Karpas-422 (cell line): ENCODE measurements at regions not wholly inside any gene's neighbourhood (a gene's known extent, or its start where the extent isn't known, plus 50 kb on each side); places are given as distances from the start of the nearest gene placed in this dataset.

ENCODE experiments used
- DNase-seq: peaks from one replicate; pipeline ENCODE4 v3.0.0-alpha.2; 2015
- H2AFZ ChIP-seq: fragments of 200-600 bp; sonication (generic); 2 replicates; pipeline ENCODE4 v1.6.1; 2014; ENCODE audit warnings: antibody characterized with exemption, low read length, mixed read lengths
- H3K27ac ChIP-seq: fragments of 200-600 bp; sonication (generic); 2 replicates; pipeline ENCODE4 v1.5.1; 2014; ENCODE audit warnings: mild to moderate bottlenecking, low read length, moderate library complexity
- H3K27me3 ChIP-seq: fragments of 200-600 bp; sonication (generic); 2 replicates; pipeline ENCODE4 v1.6.1; 2014; ENCODE audit warnings: low read length, mixed read lengths
- H3K36me3 ChIP-seq: fragments of 200-600 bp; sonication (generic); 2 replicates; pipeline ENCODE4 v1.6.1; 2014; ENCODE audit warnings: low read length, mixed read lengths; ENCODE audit not compliant: insufficient read depth
- H3K4me1 ChIP-seq: fragments of 200-600 bp; sonication (generic); 2 replicates; pipeline ENCODE4 v1.6.1; 2014; ENCODE audit warnings: mild to moderate bottlenecking, low read length, mixed read lengths
- H3K4me2 ChIP-seq: fragments of 200-600 bp; sonication (generic); 2 replicates; pipeline ENCODE4 v1.6.1; 2014; ENCODE audit warnings: low read length, low read depth, mild to moderate bottlenecking; ENCODE audit not compliant: poor library complexity, severe bottlenecking
- H3K4me3 ChIP-seq: fragments of 200-600 bp; sonication (generic); 2 replicates; pipeline ENCODE4 v1.5.1; 2014; ENCODE audit warnings: mild to moderate bottlenecking, antibody characterized with exemption, low read length, mixed read lengths
- H3K79me2 ChIP-seq: fragments of 200-600 bp; sonication (generic); 2 replicates; pipeline ENCODE4 v1.6.1; 2014; ENCODE audit warnings: mild to moderate bottlenecking, low read length, mixed read lengths
- H3K9ac ChIP-seq: fragments of 200-600 bp; sonication (generic); 2 replicates; pipeline ENCODE4 v1.6.0; 2014; ENCODE audit warnings: low read length
- H3K9me2 ChIP-seq: fragments of 200-600 bp; sonication (generic), shearing (Covaris generic); replicated peaks from 2 replicates; pipeline ENCODE4 v1.6.0; 2014; ENCODE audit warnings: mild to moderate bottlenecking, low read length, moderate library complexity; ENCODE audit not compliant: insufficient read depth
- H3K9me3 ChIP-seq: fragments of 300-700, 200-600 bp; sonication (generic); 2 replicates; pipeline ENCODE4 v1.6.1; 2014; ENCODE audit warnings: low read length, mixed read lengths
- H4K20me1 ChIP-seq: fragments of 200-600 bp; sonication (generic); 2 replicates; pipeline ENCODE4 v1.6.1; 2014; ENCODE audit warnings: mild to moderate bottlenecking, antibody characterized with exemption, low read length, low read depth; ENCODE audit not compliant: insufficient read depth

- H3K27ac ChIP-seq: no peak overlapping the region
- no peaks in the 10 kb centered on the region for H3K27me3 ChIP-seq
- no peak overlapping the region for H3K9ac ChIP-seq
- no peaks in the 10 kb centered on the region for H3K9me3 ChIP-seq
- no peaks in the 10 kb centered on the region for H3K4me1 ChIP-seq
- no peaks in the 10 kb centered on the region for H3K79me2 ChIP-seq
- no peak overlapping the region for H3K4me3 ChIP-seq
- no peak overlapping the region for H2AFZ ChIP-seq
- H3K9me2 ChIP-seq: no peaks in the 10 kb centered on the region
- H3K4me2 ChIP-seq: no peak overlapping the region
- DNase-seq: no peak
- no peaks in the 10 kb centered on the region for H4K20me1 ChIP-seq
- no peaks in the 10 kb centered on the region for H3K36me3 ChIP-seq
These were observed 306.1 kb downstream of the FBXW7 start for GRCh38 chr4:152229782-152230289.

GRCh38 chr4:152225680-152226079, 310.2 kb downstream of the FBXW7 start:
- Histone ChIP-seq H3K79me2 (no peaks in the 10 kb centered on the region), H3K4me2 (no peak overlapping the region), H3K36me3 (no peaks in the 10 kb centered on the region), H3K27ac (no peak overlapping the region), H2AFZ (no peak overlapping the region), H3K4me1 (no peaks in the 10 kb centered on the region), H3K4me3 (no peak overlapping the region), H3K9me3 (no peaks in the 10 kb centered on the region), H3K9ac (no peak overlapping the region), H3K9me2 (no peaks in the 10 kb centered on the region), H4K20me1 (no peaks in the 10 kb centered on the region), H3K27me3 (no peaks in the 10 kb centered on the region)
- no peak for DNase-seq

- H3K9me3 ChIP-seq: no peaks in the 10 kb centered on the region
- H3K36me3 ChIP-seq: no peaks in the 10 kb centered on the region
- no peak overlapping the region for H2AFZ ChIP-seq
- no peaks in the 10 kb centered on the region for H3K27me3 ChIP-seq
- H3K9me2 ChIP-seq: no peaks in the 10 kb centered on the region
- no peak overlapping the region for H3K27ac ChIP-seq
- H3K9ac ChIP-seq: no peak overlapping the region
- no peaks in the 10 kb centered on the region for H4K20me1 ChIP-seq
- H3K4me3 ChIP-seq: no peak overlapping the region
- no peak overlapping the region for H3K4me2 ChIP-seq
- no peaks in the 10 kb centered on the region for H3K79me2 ChIP-seq
- H3K4me1 ChIP-seq: no peaks in the 10 kb centered on the region
- no peak for DNase-seq
These were observed 311.0 kb downstream of the FBXW7 start for GRCh38 chr4:152224721-152225420.

GRCh38 chr4:152224223-152224622, 311.7 kb downstream of the FBXW7 start:
- Histone ChIP-seq H4K20me1 (no peaks in the 10 kb centered on the region), H3K36me3 (no peaks in the 10 kb centered on the region), H3K27ac (no peak overlapping the region), H3K27me3 (no peaks in the 10 kb centered on the region), H3K79me2 (no peaks in the 10 kb centered on the region), H3K9me2 (no peaks in the 10 kb centered on the region), H3K4me3 (no peak overlapping the region), H2AFZ (no peak overlapping the region), H3K9me3 (no peaks in the 10 kb centered on the region), H3K4me1 (no peaks in the 10 kb centered on the region), H3K9ac (no peak overlapping the region), H3K4me2 (no peak overlapping the region)
- no peak for DNase-seq

GRCh38 chr4:152223600-152223999, 312.3 kb downstream of the FBXW7 start:
- H3K36me3 ChIP-seq: no peaks in the 10 kb centered on the region
- H3K4me3 ChIP-seq: no peak overlapping the region
- no peaks in the 10 kb centered on the region for H3K9me3 ChIP-seq
- H3K79me2 ChIP-seq: no peaks in the 10 kb centered on the region
- no peaks in the 10 kb centered on the region for H4K20me1 ChIP-seq
- no peak overlapping the region for H3K9ac ChIP-seq
- DNase-seq: no peak
- no peaks in the 10 kb centered on the region for H3K4me1 ChIP-seq
- H3K27me3 ChIP-seq: no peaks in the 10 kb centered on the region
- no peak overlapping the region for H3K4me2 ChIP-seq
- no peak overlapping the region for H2AFZ ChIP-seq
- H3K27ac ChIP-seq: no peak overlapping the region
- H3K9me2 ChIP-seq: no peaks in the 10 kb centered on the region

- Histone ChIP-seq H4K20me1 (no peaks in the 10 kb centered on the region), H3K27ac (no peak overlapping the region), H3K36me3 (no peaks in the 10 kb centered on the region), H3K4me1 (no peaks in the 10 kb centered on the region), H3K9ac (no peak overlapping the region), H3K9me2 (no peaks in the 10 kb centered on the region), H3K79me2 (no peaks in the 10 kb centered on the region), H3K4me2 (no peak overlapping the region), H3K27me3 (no peaks in the 10 kb centered on the region), H2AFZ (no peak overlapping the region), H3K4me3 (no peak overlapping the region), H3K9me3 (no peaks in the 10 kb centered on the region)
- no peak for DNase-seq
These were observed 313.9 kb downstream of the FBXW7 start for GRCh38 chr4:152221816-152222516.

GRCh38 chr4:152220201-152220666, 315.7 kb downstream of the FBXW7 start:
- no peaks in the 10 kb centered on the region for H3K27me3 ChIP-seq
- H3K9me3 ChIP-seq: no peaks in the 10 kb centered on the region
- no peak overlapping the region for H3K27ac ChIP-seq
- no peak overlapping the region for H3K4me3 ChIP-seq
- no peaks in the 10 kb centered on the region for H4K20me1 ChIP-seq
- H3K4me2 ChIP-seq: no peak overlapping the region
- no peaks in the 10 kb centered on the region for H3K36me3 ChIP-seq
- no peaks in the 10 kb centered on the region for H3K79me2 ChIP-seq
- no peaks in the 10 kb centered on the region for H3K4me1 ChIP-seq
- H3K9ac ChIP-seq: no peak overlapping the region
- no peaks in the 10 kb centered on the region for H3K9me2 ChIP-seq
- no peak overlapping the region for H2AFZ ChIP-seq
- no peak for DNase-seq

GRCh38 chr4:152218576-152218975, 317.3 kb downstream of the FBXW7 start:
- Histone ChIP-seq H3K36me3 (no peaks in the 10 kb centered on the region), H3K27me3 (no peaks in the 10 kb centered on the region), H3K9me2 (no peaks in the 10 kb centered on the region), H3K9ac (no peak overlapping the region), H3K27ac (no peak overlapping the region), H4K20me1 (no peaks in the 10 kb centered on the region), H3K79me2 (no peaks in the 10 kb centered on the region), H3K9me3 (no peaks in the 10 kb centered on the region), H3K4me1 (no peaks in the 10 kb centered on the region), H3K4me2 (no peak overlapping the region), H2AFZ (no peak overlapping the region), H3K4me3 (no peak overlapping the region)
- DNase-seq: no peak
